ENCODE measurements at regions not wholly inside any gene's neighbourhood (a gene's known extent, or its start where the extent isn't known, plus 50 kb on each side); places are given as distances from the start of the nearest gene placed in this dataset.

DNA sequence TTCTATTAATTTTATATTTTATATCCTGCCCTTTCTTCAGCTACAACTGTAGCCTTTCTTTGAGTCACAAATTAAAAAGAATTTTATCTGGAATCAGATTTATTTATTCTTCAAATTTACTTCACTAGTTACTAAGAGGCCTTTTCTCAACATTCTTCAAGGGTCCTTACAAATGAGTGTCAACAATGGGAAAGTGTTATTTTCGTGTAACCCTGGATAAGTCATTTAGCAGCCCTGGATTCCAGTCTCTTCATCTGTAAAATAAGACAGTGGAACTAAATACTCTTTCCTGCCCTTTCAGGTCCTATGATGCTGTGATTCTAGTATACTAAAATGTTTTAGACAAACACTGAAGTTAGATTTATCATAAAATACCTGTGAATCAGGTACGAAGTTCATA, 397.0 kb downstream of the KLF12 start:
- no peak for DNase-seq

GRCh38 chr13:73733706-73734105, 400.5 kb downstream of the KLF12 start:
- no peak for DNase-seq

DNA sequence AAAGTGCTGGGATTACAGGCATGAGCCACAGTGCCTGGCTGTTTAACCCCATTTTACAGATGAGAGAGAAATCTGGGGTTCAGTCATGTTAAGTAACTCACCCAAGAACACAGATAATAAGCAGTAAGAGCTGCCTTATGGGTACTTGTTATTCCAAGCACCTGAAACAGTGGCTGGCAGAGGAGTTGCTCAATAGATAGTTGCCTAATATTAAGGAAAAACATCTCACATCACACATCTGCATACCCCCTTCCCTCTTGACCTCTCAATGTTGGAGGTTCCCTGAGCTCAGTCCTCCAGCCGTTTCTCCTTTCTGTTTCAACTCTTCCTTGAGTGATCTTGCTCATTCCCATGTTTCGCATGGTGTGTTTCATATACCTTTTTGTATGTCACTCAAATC, 401.9 kb downstream of the KLF12 start:
- no peak for DNase-seq

- DNase-seq, result no peak
These were observed 402.6 kb downstream of the KLF12 start for GRCh38 chr13:73731564-73731963.

- DNase-seq, result no peak
These were observed 404.2 kb downstream of the KLF12 start for GRCh38 chr13:73730014-73730413.

DNA sequence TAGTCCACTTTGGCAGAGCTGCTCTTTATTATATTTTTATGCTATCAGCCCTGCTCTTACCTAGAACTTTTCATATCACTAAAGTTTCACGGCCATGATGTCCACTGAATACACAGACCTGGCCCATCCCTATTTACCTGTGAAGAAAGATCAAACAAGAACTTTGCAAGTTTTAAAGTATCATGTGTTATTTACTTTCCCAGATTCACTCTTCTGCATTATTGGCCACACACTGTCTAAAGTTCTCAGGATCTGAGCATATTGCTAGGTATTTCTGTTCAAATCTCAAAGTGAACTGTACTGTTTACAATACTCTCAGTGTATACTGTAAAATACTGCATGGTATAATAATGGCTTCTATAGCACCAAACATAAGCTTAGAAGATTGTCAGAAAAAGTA, 405.2 kb downstream of the KLF12 start:
- DNase-seq, result no peak

- DNase-seq, result no peak
These were observed 412.1 kb downstream of the KLF12 start for GRCh38 chr13:73722120-73722519.

GRCh38 chr13:73721571-73721970, 412.6 kb downstream of the KLF12 start:
- no peak for DNase-seq

DNA sequence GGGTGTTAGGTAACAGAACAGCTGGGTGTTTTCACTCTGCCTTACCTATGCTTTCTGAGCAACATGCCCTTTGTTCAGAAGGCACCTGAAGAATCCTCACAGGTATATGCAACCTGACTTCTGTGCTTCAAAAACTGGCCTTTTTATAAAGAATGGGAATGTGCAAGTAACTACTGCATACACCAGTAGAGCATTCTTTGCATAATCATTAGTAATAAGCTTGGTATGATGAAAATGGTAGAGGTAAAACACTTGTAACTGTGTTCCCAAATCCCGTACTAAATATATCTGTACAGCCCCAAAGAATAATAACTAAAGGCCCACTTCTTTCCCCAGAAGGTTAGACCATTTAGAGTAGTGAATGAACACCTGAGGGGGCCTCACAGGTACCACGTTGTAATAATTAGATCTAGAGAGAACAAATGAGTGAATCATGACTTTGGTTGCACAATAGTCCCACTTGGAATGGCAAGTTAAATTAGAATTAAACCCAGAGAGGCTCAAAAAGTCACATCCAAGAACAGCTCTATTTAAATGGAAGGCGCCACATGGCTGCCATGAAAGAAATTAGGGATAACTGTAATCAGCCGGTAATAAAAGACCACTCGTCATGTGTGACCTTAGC, 413.9 kb downstream of the KLF12 start:
- no peak for DNase-seq

DNA sequence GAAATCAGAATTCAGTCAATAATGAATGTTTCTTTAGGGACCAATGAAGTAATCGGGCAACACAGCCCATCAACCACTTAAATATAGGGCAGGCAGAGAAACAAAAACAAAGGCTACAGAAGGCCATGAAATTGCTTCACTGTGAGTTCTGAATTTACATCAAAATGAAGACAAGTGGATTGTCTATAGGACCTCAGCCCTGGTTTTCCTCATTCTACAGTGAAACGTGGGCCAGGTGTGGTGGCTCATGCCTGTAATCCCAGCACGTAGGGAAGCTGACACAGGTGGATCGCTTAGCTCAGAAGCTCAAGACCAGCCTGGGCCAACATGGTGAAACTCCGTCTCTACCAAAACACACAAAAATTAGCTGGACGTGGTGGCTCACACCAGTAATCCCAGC, 416.0 kb downstream of the KLF12 start:
- no peak for DNase-seq

GRCh38 chr13:73717632-73718031, 416.6 kb downstream of the KLF12 start:
- no peak for DNase-seq

DNA sequence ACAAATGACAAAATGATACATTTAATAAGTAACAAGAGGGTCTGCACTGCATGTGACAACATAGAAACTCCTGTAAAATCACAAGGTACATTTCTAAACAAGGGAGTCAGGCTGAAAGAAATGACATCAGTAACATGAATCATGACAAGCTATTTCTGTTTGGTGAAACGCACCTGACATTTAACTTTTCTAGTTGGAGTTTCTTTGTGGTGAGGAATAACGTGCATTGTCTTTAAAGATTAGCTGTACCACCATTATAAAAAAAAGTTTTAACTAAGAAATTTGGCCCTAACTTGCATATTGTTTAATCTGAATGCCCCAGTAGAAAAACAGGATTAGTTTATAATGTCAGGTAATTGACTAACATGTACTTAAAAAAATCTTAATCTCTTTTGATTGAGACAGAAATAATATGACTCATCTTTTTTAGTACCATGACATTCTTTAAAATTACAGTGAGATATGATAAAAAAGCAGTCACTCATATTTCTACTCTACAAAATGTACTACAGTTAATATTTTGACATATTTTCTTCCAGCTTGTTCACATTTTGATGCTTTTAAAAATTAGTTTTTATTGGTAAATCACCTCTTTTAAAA, 418.2 kb downstream of the KLF12 start:
- DNase-seq, result no peak

- DNase-seq, result no peak
These were observed 418.9 kb downstream of the KLF12 start for GRCh38 chr13:73715114-73715910.

DNA sequence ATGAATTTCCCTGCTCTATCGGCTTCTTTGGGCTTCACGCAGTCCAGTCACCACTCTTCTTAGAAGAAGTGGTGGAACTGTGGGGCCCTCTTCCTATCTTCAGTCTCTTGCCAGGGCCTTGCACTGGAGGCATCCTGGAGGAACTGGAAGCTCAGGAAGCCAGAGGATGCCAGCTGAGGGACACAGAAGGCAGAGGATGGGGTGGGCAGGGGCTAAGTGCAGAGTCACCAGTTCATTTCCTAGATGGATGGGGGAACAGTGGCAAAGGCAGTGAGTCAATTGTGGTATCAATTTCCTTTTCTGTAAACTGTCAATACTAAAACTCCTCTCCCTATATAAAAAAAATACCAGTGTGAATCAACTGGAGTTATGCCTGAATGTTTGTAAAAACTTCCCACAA, 419.7 kb downstream of the KLF12 start:
- no peak for DNase-seq

- no peak for DNase-seq
These were observed 425.7 kb downstream of the KLF12 start for GRCh38 chr13:73708393-73708985.

DNA sequence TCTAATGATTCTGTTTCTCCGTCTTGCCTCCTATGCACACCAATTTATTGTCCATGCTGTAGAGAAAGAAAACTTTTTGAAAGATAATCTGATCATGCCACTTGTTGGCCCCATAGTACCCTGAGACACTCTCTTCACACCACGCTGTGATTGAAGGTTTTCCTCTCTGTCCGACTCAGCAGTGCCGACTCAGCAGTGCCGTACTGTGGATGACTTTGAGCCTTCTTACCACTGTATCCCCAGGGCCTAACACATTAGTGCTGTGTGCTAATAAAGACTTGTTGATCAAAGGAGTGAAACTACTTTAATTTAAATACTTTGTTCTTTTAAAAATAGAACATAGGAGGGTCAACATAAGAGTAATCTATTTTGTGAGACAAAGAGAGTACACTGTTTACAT, 429.6 kb downstream of the KLF12 start:
- DNase-seq, result no peak

GRCh38 chr13:73703606-73704005, 430.6 kb downstream of the KLF12 start:
- DNase-seq, result no peak

GRCh38 chr13:73702419-73703071, 431.7 kb downstream of the KLF12 start:
- no peak for DNase-seq

DNA sequence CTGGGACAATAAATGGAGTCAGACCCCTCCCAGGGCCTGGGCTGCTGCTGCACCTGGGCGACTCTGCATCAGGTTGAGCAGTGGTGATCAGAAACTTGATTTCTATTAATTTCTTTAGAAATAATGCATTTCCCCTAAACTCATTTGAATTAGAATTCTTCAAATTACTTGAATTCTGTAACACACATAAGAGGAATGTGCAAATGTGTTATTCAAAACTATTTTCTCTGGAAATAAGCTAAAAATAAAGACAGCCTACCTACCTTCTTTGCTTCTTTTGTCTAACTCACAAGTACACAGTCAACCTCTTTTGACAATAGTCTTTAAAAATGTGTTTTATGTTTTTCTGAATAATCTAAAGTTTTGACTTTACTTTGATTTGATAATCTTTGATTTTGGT, 433.0 kb downstream of the KLF12 start:
- DNase-seq, result no peak

DNA sequence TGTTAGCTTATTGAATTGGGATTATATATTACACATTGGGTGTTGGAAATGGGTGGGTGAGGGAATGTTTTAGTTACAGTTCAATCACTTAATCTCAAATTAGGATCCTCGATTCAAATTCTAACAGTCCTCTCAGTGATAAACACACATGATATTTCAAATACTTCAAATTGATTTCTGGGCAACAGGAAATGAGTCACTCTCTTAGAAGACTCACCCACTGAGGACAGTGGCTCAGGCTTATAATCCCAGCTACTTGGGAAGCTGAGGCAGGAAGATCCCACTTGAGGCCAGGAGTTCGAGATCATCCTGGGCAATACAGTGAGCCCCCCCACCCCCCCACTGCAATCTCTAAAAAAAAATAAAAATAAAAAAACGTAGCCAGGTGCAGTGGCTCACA, 435.3 kb downstream of the KLF12 start:
- DNase-seq, result no peak

DNA sequence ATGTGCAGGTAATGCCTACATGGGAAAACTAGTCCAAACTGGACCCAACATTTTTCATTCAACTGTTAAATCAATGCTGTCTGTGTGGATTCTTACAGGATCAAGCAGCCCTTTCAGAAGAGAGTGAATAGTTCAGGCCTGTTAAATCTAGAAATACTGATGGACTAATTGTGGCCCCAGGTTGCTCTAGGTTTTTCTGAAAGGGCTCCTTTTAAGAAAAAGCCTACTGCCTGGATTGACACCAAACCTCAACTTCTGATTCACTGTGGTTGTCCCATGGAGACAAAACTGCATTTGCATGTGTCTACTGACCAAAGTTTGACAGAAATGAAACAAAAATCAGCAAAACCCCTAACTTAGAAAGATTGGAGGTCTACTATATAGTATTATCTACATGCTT, 437.0 kb downstream of the KLF12 start:
- no peak for DNase-seq

DNA sequence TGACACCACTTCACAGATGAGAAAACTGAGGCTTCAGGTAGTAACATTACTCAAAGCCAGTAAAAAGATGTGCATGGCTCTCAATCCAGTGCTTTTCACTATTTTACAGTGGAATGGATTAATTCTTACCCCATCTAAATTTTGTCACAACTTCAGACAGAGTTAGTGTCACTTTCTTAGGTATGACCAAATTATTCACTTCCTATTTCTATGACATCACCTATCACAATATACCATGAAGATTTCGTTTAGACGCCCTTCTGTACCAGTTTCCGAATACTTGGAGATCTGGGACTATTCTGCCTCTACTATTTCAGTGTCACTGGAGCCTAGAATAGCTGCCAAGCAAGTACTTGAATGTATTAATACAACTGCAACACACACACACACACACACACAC, 437.5 kb downstream of the KLF12 start:
- no peak for DNase-seq

DNA sequence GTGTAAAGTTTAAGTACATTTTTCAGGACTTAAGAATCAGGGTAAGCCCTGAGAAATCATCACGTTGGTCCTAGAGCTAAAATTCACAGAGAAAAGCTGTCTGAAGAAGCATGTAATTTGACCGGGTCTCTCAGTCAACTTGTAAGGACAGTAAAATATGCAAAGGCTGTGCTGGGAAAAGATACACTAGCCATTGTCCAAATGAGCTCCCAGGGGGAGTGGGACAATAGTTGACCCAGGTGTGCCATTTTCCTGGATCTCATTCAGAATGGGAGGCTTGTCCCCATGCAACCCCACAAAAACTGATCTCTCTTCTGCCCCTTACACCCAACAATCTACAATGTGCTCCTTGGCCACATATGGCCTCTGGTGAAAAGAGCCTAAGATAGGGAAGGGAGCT, 437.9 kb downstream of the KLF12 start:
- DNase-seq, result no peak

GRCh38 chr13:73695325-73695724, 438.9 kb downstream of the KLF12 start:
- DNase-seq, result no peak
